OCI-LY3 (cell line): ENCODE measurements at regions not wholly inside any gene's neighbourhood (a gene's known extent, or its start where the extent isn't known, plus 50 kb on each side); places are given as distances from the start of the nearest gene placed in this dataset.

Source experiments
- CTCF ChIP-seq: fragments of 200-600, 300-600 bp; sonication (generic); IDR thresholded peaks from 2 replicates; pipeline ENCODE4 v1.5.1; 2014; ENCODE audit warnings: antibody characterized with exemption, low read length, low read depth
- EZH2phosphoT487 ChIP-seq: fragments of 200-600 bp; shearing (Covaris generic); IDR thresholded peaks from 2 replicates; pipeline ENCODE4 v1.6.1; 2018; ENCODE audit warnings: antibody characterized with exemption, mixed run types, low read depth

GRCh38 chr2:56014046-56014730 lies 90.6 kb upstream of the EFEMP1 start:
- TF ChIP-seq CTCF (no peak), EZH2phosphoT487 (no peak)
